COLO668 (cell line): ENCODE measurements at regions not wholly inside any gene's neighbourhood (a gene's known extent, or its start where the extent isn't known, plus 50 kb on each side); places are given as distances from the start of the nearest gene placed in this dataset.
"Not testable (repeated sequence)": the region's sequence is repeated elsewhere in the genome, so short reads cannot be mapped to it uniquely, and the experiment has no call there.

Source experiments
- DNase-seq: peaks from one replicate; lab custom pipeline; 2025; ENCODE audit not compliant: unreplicated experiment; lab: John Stamatoyannopoulos, UW

DNA sequence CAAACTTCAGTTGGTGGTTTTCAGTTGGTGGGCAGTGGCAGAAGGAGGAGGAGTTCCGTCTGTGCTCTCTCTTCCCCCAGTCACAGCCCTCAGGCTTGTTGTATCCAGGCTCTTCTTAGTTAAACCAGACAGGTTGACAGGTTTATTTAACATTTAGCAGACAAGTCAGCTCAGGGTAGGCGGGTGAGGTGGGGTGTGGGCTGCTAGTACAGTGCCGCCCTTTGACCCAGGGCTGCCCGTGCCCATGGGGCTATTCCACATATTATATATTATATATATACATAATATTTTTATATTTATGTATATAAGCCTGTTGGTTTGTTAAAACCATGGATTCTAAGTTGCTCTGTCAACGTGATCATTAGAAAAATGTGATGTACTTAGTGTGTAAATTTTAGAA, 1740.6 kb upstream of the DEFB115 start:
- DNase-seq = not testable (repeated sequence)

DNA sequence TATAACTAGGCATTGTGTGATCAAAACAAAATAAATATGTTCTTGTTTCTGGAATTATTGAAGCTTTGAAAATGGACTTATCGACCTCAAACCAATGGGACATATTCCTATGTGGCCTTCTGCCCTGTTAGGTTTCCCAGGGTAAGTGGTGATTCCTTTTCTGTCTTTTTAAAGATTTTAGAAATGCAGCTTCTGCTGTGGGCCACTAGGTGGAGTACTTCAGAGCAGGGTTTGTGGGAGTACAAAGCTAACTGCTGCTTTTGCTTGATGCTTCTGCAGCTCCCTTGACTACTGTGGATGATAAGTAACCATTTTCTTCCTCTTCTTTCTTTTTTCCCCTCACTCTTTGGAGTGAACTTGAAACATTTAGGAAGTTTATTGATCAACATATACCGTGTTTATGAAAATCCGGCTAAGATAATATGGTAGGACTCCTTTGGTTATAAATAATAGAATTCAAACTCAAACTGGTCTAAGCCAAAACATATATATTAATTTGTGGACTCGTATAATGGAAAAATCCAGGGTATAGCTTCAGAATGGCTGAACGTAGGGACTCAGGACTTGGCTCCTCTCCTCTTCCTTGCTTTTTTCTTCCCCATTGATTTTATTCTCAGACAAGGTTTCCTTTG, 1737.7 kb upstream of the DEFB115 start:
- DNase-seq = not testable (repeated sequence)

DNA sequence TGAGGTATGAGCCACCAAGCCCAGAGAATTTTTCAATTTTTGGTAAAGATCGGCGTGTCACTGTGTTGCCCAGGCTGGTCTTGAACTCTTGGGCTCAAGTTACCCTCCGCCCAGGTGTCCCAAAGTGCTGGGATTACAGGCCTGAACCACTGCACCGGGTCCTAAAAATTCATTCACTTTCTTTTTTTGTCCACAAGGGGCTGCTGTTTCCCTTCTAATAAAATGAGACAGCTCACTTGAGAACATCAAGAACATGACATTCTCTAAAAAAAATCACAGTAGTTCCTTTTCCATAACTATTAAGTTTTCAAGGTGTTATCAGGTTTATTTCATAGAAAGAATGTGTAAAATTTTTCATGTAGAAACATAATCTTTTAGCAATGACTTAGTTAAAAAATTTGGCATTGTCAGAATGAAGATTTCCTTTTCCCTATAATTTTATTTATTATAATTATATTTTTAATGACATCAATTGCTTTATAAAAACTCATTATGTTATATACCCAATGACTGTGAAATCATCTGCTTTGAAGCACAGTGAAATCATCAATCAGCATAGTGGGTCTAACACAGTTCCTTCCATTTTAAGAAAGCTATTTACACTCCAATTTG, 1723.8 kb upstream of the DEFB115 start:
- not testable (repeated sequence) for DNase-seq

DNA sequence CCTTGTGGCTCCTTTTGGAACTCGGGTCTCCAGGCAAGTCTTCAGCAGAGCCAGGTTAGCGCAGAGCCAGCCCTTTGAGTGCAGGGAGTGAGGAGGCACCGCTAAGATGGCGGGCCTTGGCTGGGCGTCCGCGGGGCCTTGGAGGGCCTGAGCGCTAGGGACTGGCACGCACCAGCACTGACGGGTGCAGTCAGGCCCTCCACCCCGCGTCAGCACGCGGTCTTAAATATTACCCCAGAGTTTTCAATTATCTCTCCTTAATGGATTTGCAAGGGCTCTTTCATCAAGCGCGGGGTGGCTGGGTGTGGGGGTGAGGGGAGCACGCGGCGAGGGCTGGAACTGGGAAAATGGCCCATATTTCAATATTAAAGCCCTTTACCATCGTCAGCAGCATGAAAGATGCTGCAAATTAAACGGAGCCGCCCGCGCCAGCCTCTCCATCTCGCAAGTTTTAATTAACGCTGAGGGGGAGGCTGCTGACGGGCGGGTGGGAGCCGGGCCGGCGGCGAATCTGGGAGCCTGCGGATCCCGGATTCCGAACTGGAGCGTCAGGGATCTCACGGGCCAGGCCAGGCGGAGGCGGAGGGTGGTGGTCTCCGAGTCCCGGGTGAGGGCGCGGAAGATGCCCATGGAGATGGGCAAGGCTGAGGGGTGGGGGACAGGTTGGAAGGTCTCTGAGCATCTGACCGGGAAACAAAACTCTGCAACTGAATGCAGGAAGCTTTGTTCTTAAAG, 1690.4 kb upstream of the DEFB115 start:
- not testable (repeated sequence) for DNase-seq

DNA sequence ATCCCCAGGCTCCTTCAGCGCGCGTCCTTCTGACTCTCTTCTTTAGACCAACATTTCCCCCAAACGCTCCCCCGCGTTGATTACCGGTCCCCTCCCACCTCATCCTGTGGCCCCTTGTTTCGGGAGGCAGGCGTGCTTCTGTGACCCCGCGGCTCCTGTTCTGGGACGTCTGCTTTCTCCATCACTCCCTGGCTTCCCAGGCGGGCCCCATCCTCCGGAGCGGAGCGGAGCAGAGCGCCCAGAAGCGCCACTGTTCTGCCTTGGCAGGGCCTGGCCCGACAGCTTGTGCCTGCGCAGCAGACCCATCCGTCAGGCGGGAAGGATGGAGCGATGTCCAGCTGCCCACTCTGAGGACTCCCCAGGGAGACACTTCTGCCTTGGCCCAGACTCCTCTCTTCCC, 1689.8 kb upstream of the DEFB115 start:
- DNase-seq = not testable (repeated sequence)

DNA sequence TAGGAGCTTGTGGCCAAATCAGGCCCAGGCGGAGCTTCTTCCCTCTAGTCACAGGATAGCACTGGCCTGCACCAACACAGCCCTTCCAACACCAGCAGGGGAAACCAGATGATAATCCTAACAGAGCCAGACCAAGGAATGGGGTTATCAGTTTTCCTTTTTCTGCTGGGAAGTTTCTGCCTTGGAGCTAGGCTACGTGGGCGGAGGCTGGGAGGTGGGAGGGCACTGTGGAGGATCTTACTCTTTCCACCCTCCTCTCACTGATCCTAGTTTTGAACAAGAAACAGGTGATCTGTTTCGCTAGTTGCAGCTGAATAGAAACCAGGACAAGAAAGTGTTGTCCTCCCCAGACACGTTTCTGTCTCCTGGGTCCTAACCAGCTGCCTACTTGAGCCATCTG, 1687.3 kb upstream of the DEFB115 start:
- DNase-seq = not testable (repeated sequence)

DNA sequence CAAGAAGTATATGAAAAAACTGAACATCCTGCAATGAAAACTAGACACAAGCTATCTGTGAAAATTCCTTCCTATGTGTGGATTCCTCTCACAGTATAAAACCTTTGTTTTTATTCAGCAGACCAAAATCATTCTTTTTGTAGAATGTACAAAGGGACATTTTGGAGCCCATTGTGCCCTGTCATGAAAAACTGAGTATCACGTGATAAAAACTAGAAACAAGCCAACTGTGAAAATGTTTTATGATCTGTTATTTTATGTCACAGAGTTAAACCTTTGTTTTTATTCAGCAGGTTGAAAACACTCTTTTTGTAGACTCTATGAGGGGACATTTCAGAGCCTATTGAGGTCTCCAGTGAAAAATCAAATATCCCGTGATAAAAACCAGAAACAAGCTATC, 1667.9 kb upstream of the DEFB115 start:
- DNase-seq = not testable (repeated sequence)

DNA sequence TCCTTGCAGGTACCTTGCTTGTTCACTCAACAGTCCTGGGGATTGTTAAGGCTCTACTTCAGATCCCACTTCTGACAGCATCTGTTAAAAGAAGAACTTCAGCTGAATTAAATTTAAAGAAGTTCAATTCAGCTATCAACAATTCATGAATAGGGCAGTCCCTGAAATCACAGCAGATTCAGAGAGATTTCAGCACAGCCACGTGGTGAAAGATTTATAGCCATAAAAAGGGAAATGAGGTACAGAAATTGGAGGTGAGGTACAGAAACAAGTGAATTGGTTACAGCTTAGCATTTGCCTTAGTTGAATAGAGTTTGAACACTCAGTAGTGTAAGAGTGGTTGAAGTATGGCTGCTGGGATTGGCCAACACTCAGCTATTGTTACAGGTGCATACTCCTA, 1653.3 kb upstream of the DEFB115 start:
- not testable (repeated sequence) for DNase-seq

DNA sequence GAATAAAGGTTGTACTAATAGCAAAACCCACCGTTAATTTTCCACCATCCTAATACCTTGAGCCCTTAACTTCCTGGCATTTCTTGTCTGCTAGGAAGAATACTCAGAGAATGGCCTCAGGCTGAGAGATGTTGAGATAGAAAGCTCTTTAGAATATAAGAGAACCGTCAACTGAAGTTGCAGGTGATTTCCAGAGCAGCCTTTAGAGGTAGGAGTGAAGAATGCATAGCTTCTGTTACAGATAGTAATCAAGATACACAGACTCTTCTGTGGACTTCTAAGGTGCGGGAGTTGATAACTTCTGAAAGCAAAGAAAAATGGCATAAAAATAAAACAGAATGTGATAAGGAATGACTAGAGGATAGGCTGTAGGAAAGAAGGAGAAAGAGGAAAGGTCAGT, 1651.3 kb upstream of the DEFB115 start:
- DNase-seq = not testable (repeated sequence)

DNA sequence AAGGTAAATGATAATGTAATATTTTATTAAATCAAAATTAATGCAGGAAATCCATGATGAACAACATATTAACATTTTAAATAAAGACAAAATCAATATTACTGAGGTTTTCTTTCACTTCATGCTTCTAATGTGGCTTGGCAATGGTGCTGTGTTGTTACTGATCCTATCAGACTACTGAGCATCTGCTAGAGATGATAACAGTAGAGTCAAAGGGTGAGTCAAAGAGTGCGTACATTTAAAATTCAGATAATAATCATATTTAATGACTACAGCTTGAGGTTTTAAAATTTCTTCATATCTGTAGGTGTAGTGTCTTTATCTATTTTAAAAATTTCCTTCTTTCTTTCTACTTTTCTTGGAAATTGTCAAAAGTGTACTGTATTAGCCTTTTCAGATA, 1628.1 kb upstream of the DEFB115 start:
- DNase-seq = not testable (repeated sequence)
